ENCODE measurements at regions not wholly inside any gene's neighbourhood (a gene's known extent, or its start where the extent isn't known, plus 50 kb on each side); places are given as distances from the start of the nearest gene placed in this dataset.

DNA sequence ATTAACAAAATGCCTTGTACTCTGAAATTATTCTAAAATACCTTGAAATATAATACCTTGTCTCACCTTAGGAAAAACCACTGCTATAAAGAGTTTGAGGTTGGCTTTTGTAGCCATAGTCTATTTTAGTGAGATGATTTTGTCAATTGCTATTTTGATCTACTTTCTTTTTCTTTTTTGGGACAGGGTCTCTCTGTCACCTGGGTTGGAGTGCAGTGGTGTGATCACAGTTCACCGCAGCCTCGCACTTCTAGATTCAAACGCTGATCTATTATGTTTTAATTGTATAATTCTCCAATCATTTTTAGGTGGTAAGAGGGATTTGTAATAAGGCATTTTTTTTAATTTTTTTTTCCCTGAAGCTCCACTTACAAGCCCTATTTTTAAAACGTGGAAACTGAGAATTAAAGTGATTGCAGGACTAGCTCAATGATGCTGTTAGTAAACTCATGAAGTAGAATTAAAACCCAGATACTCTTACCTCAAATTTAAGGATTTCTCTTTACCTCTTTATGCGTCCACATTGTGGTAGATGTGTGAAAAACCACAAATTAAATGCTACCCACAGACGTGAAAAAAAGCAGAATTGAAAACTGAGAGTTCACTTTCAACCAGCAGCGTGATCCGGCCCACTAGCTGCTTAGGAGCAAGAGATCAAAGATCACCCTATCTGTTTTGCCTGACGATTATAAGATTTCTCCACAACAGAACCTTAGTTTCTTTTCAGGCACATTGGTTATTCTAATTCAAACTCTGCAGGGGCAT, 384.2 kb downstream of the CGGBP1 start:
- Histone ChIP-seq H3K27ac (ENCODE audit: low read length) (no peak overlapping the region), H3K79me2 (replicated peaks; ENCODE audit: insufficient read depth, low read length) (no peaks in the 10 kb centered on the region), H3K4me2 (ENCODE audit: low read length) (no peak overlapping the region), H3K4me3 (ENCODE audit: low read length) (no peak overlapping the region), H3K9me3 (ENCODE audit: low read length) (no peaks in the 10 kb centered on the region), H3K27me3 (ENCODE audit: insufficient read depth, low read depth, low read length) (no peaks in the 10 kb centered on the region), H3K9ac (ENCODE audit: low read length) (no peak overlapping the region), H4K20me1 (ENCODE audit: insufficient read depth) (no peaks in the 10 kb centered on the region), H3F3A (ENCODE audit: insufficient read depth, low read length, poor library complexity, severe bottlenecking) (no peaks in the 10 kb centered on the region), H2AFZ (ENCODE audit: low read depth, low read length) (no peak overlapping the region), H3K9me2 (ENCODE audit: insufficient read depth, low read length) (no peaks in the 10 kb centered on the region), H3K36me3 (ENCODE audit: insufficient read depth, low read length) (no peaks in the 10 kb centered on the region)
- TF ChIP-seq EZH2 (IDR thresholded peaks at IDR 0.05; ENCODE audit: borderline replicate concordance, insufficient read depth, low read length, poor library complexity, severe bottlenecking): no peak
- TF ChIP-seq, protein P1, sequence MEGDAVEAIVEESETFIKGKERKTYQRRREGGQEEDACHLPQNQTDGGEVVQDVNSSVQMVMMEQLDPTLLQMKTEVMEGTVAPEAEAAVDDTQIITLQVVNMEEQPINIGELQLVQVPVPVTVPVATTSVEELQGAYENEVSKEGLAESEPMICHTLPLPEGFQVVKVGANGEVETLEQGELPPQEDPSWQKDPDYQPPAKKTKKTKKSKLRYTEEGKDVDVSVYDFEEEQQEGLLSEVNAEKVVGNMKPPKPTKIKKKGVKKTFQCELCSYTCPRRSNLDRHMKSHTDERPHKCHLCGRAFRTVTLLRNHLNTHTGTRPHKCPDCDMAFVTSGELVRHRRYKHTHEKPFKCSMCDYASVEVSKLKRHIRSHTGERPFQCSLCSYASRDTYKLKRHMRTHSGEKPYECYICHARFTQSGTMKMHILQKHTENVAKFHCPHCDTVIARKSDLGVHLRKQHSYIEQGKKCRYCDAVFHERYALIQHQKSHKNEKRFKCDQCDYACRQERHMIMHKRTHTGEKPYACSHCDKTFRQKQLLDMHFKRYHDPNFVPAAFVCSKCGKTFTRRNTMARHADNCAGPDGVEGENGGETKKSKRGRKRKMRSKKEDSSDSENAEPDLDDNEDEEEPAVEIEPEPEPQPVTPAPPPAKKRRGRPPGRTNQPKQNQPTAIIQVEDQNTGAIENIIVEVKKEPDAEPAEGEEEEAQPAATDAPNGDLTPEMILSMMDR (IDR thresholded peaks at IDR 0.05; ENCODE audit: poor library complexity, severe bottlenecking): no peak
- no peak for TF ChIP-seq RAD21 (conservative IDR thresholded peaks at IDR 0.05)
- TF ChIP-seq TAF1 (IDR thresholded peaks at IDR 0.05; ENCODE audit: low read depth): no peak
- no peak for TF ChIP-seq POLR2AphosphoS5 (IDR thresholded peaks at IDR 0.05)
- TF ChIP-seq EP300 (conservative IDR thresholded peaks at IDR 0.05; ENCODE audit: poor library complexity, severe bottlenecking): no peak
- TF ChIP-seq, protein P2, sequence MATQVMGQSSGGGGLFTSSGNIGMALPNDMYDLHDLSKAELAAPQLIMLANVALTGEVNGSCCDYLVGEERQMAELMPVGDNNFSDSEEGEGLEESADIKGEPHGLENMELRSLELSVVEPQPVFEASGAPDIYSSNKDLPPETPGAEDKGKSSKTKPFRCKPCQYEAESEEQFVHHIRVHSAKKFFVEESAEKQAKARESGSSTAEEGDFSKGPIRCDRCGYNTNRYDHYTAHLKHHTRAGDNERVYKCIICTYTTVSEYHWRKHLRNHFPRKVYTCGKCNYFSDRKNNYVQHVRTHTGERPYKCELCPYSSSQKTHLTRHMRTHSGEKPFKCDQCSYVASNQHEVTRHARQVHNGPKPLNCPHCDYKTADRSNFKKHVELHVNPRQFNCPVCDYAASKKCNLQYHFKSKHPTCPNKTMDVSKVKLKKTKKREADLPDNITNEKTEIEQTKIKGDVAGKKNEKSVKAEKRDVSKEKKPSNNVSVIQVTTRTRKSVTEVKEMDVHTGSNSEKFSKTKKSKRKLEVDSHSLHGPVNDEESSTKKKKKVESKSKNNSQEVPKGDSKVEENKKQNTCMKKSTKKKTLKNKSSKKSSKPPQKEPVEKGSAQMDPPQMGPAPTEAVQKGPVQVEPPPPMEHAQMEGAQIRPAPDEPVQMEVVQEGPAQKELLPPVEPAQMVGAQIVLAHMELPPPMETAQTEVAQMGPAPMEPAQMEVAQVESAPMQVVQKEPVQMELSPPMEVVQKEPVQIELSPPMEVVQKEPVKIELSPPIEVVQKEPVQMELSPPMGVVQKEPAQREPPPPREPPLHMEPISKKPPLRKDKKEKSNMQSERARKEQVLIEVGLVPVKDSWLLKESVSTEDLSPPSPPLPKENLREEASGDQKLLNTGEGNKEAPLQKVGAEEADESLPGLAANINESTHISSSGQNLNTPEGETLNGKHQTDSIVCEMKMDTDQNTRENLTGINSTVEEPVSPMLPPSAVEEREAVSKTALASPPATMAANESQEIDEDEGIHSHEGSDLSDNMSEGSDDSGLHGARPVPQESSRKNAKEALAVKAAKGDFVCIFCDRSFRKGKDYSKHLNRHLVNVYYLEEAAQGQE (IDR thresholded peaks at IDR 0.05; ENCODE audit: borderline replicate concordance): no peak
- TF ChIP-seq MXI1 (conservative IDR thresholded peaks at IDR 0.05; ENCODE audit: poor library complexity, severe bottlenecking): no peak
- TF ChIP-seq SMC3 (conservative IDR thresholded peaks at IDR 0.05; ENCODE audit: poor library complexity): no peak

DNA sequence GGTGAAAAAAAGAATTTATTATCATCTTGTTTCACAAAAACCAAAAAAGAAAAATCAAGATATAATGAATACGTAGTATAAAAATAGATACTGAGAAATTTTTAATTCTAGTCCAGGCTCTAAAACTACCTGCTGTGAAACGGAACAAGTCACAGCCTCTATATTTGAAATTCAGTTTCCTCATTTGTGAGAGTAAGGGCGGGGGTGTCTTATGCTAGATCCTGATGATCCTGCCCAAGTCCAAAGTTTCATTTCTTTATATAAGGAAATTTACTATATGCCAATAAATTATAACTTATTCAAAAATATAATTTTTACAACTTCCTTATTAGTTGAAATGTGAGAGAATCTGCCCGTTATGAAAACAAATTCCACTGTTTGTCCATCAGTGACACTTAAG, 385.7 kb downstream of the CGGBP1 start:
- no peaks in the 10 kb centered on the region for H3K36me3 ChIP-seq (ENCODE audit: insufficient read depth, low read length)
- H3K9me2 ChIP-seq (ENCODE audit: insufficient read depth, low read length): no peaks in the 10 kb centered on the region
- H3F3A ChIP-seq (ENCODE audit: insufficient read depth, low read length, poor library complexity, severe bottlenecking): no peaks in the 10 kb centered on the region
- no peaks in the 10 kb centered on the region for H3K27me3 ChIP-seq (ENCODE audit: insufficient read depth, low read depth, low read length)
- H3K79me2 ChIP-seq (replicated peaks; ENCODE audit: insufficient read depth, low read length): no peaks in the 10 kb centered on the region
- no peak overlapping the region for H2AFZ ChIP-seq (ENCODE audit: low read depth, low read length)
- no peaks in the 10 kb centered on the region for H3K9me3 ChIP-seq (ENCODE audit: low read length)
- no peak overlapping the region for H3K9ac ChIP-seq (ENCODE audit: low read length)
- TF ChIP-seq TAF1 (IDR thresholded peaks at IDR 0.05; ENCODE audit: low read depth) (no peak), MXI1 (conservative IDR thresholded peaks at IDR 0.05; ENCODE audit: poor library complexity, severe bottlenecking) (no peak)
- TF ChIP-seq, protein P1 (IDR thresholded peaks at IDR 0.05; ENCODE audit: poor library complexity, severe bottlenecking): no peak
- H3K4me3 ChIP-seq (ENCODE audit: low read length): no peak overlapping the region
- no peak overlapping the region for H3K4me2 ChIP-seq (ENCODE audit: low read length)
- H4K20me1 ChIP-seq (ENCODE audit: insufficient read depth): no peaks in the 10 kb centered on the region
- H3K27ac ChIP-seq (ENCODE audit: low read length): no peak overlapping the region

Measured in neural cell (in vitro differentiated cells).